Liver (tissue), 8 donors: ENCODE measurements at regions not wholly inside any gene's neighbourhood (a gene's known extent, or its start where the extent isn't known, plus 50 kb on each side); places are given as distances from the start of the nearest gene placed in this dataset.

Experiments used
- DNase-seq: peaks from one replicate; pipeline ENCODE4 v3.0.0-alpha.2; 2017; ENCODE audit warnings: low spot score
- H3K27ac ChIP-seq, 2 donors: one replicate each; pipeline ENCODE4 v1.7.0; 2013; ENCODE audit warnings: inconsistent platforms in 2 of 2, low read length in 2 of 2, control low read depth in 1 of 2, low read depth in 1 of 2, mild to moderate bottlenecking in 1 of 2
- H3K27me3 ChIP-seq, 4 donors: one replicate each; pipeline versions ENCODE4 v1.6.1 to v1.7.0; 2013; ENCODE audit warnings: low read length in 3 of 4, inconsistent platforms in 1 of 4, mild to moderate bottlenecking in 1 of 4, moderate library complexity in 1 of 4; ENCODE audit not compliant: control insufficient read depth in 4 of 4, insufficient read depth in 4 of 4
- H3K36me3 ChIP-seq, 4 donors: one replicate each; pipeline versions ENCODE4 v1.6.1 to v1.7.0; 2013; ENCODE audit warnings: low read length in 3 of 4, mild to moderate bottlenecking in 3 of 4, low read depth in 1 of 4, moderate library complexity in 1 of 4; ENCODE audit not compliant: control insufficient read depth in 4 of 4, insufficient read depth in 3 of 4
- H3K4me1 ChIP-seq, 4 donors: one replicate each; pipeline versions ENCODE4 v1.6.1 to v1.7.0; 2013; ENCODE audit warnings: low read length in 3 of 4, mild to moderate bottlenecking in 3 of 4, moderate library complexity in 1 of 4; ENCODE audit not compliant: control insufficient read depth in 4 of 4, insufficient read depth in 4 of 4
- H3K4me3 ChIP-seq, 3 donors: one replicate each; pipeline versions ENCODE4 v1.6.1 to v1.7.0; 2013; ENCODE audit warnings: low read length in 3 of 3, control low read depth in 1 of 3, low read depth in 1 of 3, mild to moderate bottlenecking in 1 of 3
- H3K9ac ChIP-seq, 2 donors: one replicate each; pipeline ENCODE4 v1.7.0; 2013; ENCODE audit warnings: low read length in 2 of 2, mild to moderate bottlenecking in 2 of 2, moderate library complexity in 2 of 2, control low read depth in 1 of 2, low read depth in 1 of 2
- H3K9me3 ChIP-seq, 4 donors: one replicate each; pipeline versions ENCODE4 v1.6.1 to v1.7.0; 2013; ENCODE audit warnings: low read length in 3 of 4; ENCODE audit not compliant: control insufficient read depth in 4 of 4
- EGR1 ChIP-seq, 2 donors: IDR thresholded peaks; 2 replicates each; pipeline ENCODE4 v1.6.1; 2016 to 2018; ENCODE audit warnings: antibody characterized with exemption in 2 of 2, low read depth in 2 of 2
- FOXA1 ChIP-seq: IDR thresholded peaks from 2 replicates; pipeline ENCODE4 v1.6.1; 2016; ENCODE audit warnings: antibody characterized with exemption
- FOXA2 ChIP-seq: IDR thresholded peaks from 2 replicates; pipeline ENCODE4 v1.6.1; 2016; ENCODE audit warnings: antibody characterized with exemption
- HNF4A ChIP-seq, 2 donors: conservative IDR thresholded peaks; 2 replicates each; pipeline ENCODE4 v1.6.1; 2016; ENCODE audit warnings: antibody characterized with exemption in 2 of 2, mild to moderate bottlenecking in 2 of 2
- HNF4G ChIP-seq: IDR thresholded peaks from 2 replicates; pipeline ENCODE4 v1.6.1; 2016; ENCODE audit warnings: antibody characterized with exemption
- NR2F2 ChIP-seq: IDR thresholded peaks from 2 replicates; pipeline ENCODE4 v1.6.1; 2016; ENCODE audit warnings: antibody characterized with exemption
- RAD21 ChIP-seq, 2 donors: IDR thresholded peaks; 2 replicates each; pipeline ENCODE4 v1.6.1; 2016; ENCODE audit warnings: antibody characterized with exemption in 2 of 2, mild to moderate bottlenecking in 2 of 2
- RXRA ChIP-seq, 2 donors: IDR thresholded peaks; 2 replicates each; pipeline ENCODE4 v1.6.1; 2017 to 2018; ENCODE audit warnings: antibody characterized with exemption in 2 of 2, mild to moderate bottlenecking in 1 of 2
- SP1 ChIP-seq: IDR thresholded peaks from 2 replicates; pipeline ENCODE4 v1.6.1; 2018; ENCODE audit warnings: antibody characterized with exemption, mild to moderate bottlenecking
- TAF1 ChIP-seq: conservative IDR thresholded peaks from 2 replicates; pipeline ENCODE4 v1.6.1; 2016; ENCODE audit warnings: antibody characterized with exemption, mild to moderate bottlenecking
- YY1 ChIP-seq: IDR thresholded peaks from 2 replicates; pipeline ENCODE4 v1.6.1; 2016; ENCODE audit warnings: antibody characterized with exemption, mild to moderate bottlenecking
- WGBS: extraction: QIAGEN DNeasy Blood & Tissue Kit; methylation state at CpG from one replicate; pipeline ENCODE4 v1.1.7; 2013; 5-methylcytosine and 5-hydroxymethylcytosine counted together
- TF ChIP-seq, protein P1 (sequence below): IDR thresholded peaks from 2 replicates; pipeline ENCODE4 v1.6.1; 2016; ENCODE audit warnings: antibody characterized with exemption, mild to moderate bottlenecking
- TF ChIP-seq, protein P2 (sequence below): IDR thresholded peaks from 2 replicates; pipeline ENCODE4 v1.6.1; 2016; ENCODE audit warnings: antibody characterized with exemption
- TF ChIP-seq, protein P3 (sequence below): IDR thresholded peaks from 2 replicates; pipeline ENCODE4 v1.6.1; 2016; ENCODE audit warnings: antibody characterized with exemption
- TF ChIP-seq, protein P4 (sequence below): IDR thresholded peaks from 2 replicates; pipeline ENCODE4 v1.6.1; 2016; ENCODE audit warnings: antibody characterized with exemption
- TF ChIP-seq, protein P5 (sequence below): fragments of 150-350 bp; IDR thresholded peaks from 2 replicates; pipeline ENCODE4 v1.5.1; 2017; ENCODE audit warnings: improper control_type of control experiment, low read depth, low read length; ENCODE audit not compliant: missing input control
- donor health status: healthy.
- donor health status: healthy.
- donor health status: healthy.
- donor health status: healthy.
- donor health status: healthy.

DNA sequence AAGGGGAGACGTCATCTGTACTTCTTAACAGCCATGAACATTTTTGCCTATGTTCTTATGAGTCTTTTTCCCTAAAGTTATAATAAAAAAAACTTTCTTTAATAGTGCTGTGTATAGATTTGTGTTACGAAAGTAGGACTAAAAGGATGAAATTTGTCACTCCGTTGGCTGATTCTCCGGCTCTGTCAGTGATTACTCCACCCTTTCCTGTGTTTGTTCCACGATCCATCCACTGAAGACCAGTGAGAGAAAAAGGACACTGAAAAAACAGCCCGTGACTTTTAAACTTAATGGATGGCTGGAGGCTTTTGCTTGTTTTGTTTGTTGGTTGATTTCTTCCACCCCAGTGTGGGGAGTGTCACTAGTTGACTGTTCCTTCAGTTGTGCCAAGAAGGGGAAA, 232.0 kb upstream of the NOX3 start:
- Histone ChIP-seq H3K9ac (no peak overlapping the region), H3K4me1 (no peaks in the 10 kb centered on the region), H3K27ac (no peak overlapping the region), H3K9me3 (peaks cover 0 to 3% (median 0%) of the 10 kb centered on the region in 4 donors), H3K36me3 (no peaks in the 10 kb centered on the region), H3K27me3 (no peaks in the 10 kb centered on the region), H3K4me3 (no peak overlapping the region)
- DNase-seq: no peak
- WGBS: 65% methylated on average over 6 of the region's 6 CpGs
- no peak for TF ChIP-seq HNF4A (conservative IDR thresholded peaks at IDR 0.05)
- TF ChIP-seq, protein P1, sequence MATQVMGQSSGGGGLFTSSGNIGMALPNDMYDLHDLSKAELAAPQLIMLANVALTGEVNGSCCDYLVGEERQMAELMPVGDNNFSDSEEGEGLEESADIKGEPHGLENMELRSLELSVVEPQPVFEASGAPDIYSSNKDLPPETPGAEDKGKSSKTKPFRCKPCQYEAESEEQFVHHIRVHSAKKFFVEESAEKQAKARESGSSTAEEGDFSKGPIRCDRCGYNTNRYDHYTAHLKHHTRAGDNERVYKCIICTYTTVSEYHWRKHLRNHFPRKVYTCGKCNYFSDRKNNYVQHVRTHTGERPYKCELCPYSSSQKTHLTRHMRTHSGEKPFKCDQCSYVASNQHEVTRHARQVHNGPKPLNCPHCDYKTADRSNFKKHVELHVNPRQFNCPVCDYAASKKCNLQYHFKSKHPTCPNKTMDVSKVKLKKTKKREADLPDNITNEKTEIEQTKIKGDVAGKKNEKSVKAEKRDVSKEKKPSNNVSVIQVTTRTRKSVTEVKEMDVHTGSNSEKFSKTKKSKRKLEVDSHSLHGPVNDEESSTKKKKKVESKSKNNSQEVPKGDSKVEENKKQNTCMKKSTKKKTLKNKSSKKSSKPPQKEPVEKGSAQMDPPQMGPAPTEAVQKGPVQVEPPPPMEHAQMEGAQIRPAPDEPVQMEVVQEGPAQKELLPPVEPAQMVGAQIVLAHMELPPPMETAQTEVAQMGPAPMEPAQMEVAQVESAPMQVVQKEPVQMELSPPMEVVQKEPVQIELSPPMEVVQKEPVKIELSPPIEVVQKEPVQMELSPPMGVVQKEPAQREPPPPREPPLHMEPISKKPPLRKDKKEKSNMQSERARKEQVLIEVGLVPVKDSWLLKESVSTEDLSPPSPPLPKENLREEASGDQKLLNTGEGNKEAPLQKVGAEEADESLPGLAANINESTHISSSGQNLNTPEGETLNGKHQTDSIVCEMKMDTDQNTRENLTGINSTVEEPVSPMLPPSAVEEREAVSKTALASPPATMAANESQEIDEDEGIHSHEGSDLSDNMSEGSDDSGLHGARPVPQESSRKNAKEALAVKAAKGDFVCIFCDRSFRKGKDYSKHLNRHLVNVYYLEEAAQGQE: no peak
- TF ChIP-seq, protein P2, sequence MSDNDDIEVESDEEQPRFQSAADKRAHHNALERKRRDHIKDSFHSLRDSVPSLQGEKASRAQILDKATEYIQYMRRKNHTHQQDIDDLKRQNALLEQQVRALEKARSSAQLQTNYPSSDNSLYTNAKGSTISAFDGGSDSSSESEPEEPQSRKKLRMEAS: no peak
- TF ChIP-seq, protein P3, sequence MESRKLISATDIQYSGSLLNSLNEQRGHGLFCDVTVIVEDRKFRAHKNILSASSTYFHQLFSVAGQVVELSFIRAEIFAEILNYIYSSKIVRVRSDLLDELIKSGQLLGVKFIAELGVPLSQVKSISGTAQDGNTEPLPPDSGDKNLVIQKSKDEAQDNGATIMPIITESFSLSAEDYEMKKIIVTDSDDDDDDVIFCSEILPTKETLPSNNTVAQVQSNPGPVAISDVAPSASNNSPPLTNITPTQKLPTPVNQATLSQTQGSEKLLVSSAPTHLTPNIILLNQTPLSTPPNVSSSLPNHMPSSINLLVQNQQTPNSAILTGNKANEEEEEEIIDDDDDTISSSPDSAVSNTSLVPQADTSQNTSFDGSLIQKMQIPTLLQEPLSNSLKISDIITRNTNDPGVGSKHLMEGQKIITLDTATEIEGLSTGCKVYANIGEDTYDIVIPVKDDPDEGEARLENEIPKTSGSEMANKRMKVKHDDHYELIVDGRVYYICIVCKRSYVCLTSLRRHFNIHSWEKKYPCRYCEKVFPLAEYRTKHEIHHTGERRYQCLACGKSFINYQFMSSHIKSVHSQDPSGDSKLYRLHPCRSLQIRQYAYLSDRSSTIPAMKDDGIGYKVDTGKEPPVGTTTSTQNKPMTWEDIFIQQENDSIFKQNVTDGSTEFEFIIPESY: no peak
- no peak for TF ChIP-seq SP1
- TF ChIP-seq YY1: no peak
- no peak for TF ChIP-seq FOXA2
- no peak for TF ChIP-seq HNF4G

DNA sequence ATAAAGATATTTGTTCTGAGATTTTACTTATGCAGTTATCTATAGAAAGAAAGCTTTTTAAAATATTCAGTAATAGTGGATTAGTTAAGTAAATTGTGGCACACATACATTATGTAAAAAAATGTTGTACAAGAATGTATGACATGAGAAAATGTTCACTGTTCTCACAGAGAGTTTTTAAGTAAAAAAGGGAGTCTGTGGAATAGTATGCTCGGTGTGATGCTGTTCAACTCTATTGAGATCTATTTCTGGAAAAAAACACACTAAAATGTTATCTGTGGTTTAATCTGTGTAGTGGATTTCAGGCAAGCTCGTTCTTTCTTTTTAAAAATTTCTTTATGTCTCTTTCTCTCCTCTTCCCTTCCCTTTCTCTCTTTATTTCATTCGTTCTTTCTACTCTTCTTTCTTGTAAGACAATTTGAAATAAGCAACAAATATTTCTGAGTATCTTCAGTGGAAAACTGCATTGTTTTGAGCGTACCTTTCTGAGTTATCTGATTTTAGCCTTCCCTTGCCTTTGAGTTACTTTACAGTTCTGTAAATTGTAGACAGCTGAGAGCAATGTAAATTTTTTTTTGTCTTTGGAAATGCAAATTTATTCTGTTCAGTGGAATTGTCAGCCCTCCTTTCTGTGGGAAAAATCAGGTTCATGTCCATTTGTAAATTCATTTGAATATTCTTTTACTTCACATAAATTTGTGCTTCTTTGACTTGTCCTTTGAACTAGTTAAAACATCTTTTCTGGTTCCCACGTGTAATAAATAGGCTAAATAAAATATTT, 229.0 kb upstream of the NOX3 start:
- DNase-seq: no peak
- 58% methylated on average over 5 of the region's 5 CpGs for WGBS
- Histone ChIP-seq H3K4me3 (no peak overlapping the region), H3K9ac (no peak overlapping the region), H3K36me3 (no peaks in the 10 kb centered on the region), H3K4me1 (no peaks in the 10 kb centered on the region), H3K27me3 (no peaks in the 10 kb centered on the region), H3K9me3 (peaks cover 0 to 3% (median 0%) of the 10 kb centered on the region in 4 donors), H3K27ac (no peak overlapping the region)
- TF ChIP-seq YY1 (no peak), TAF1 (no peak), RAD21 (IDR thresholded peaks at IDR 0.05) (no peak), FOXA1 (no peak), SP1 (no peak), FOXA2 (no peak), HNF4G (no peak), HNF4A (conservative IDR thresholded peaks at IDR 0.05) (no peak), NR2F2 (no peak), EGR1 (IDR thresholded peaks at IDR 0.05; ENCODE audit: low read depth in 2 of 2) (no peak), RXRA (IDR thresholded peaks at IDR 0.05) (no peak)
- TF ChIP-seq, protein P3: no peak
- TF ChIP-seq, protein P4, sequence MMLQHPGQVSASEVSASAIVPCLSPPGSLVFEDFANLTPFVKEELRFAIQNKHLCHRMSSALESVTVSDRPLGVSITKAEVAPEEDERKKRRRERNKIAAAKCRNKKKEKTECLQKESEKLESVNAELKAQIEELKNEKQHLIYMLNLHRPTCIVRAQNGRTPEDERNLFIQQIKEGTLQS: no peak
- TF ChIP-seq, protein P1: no peak
- TF ChIP-seq, protein P5, sequence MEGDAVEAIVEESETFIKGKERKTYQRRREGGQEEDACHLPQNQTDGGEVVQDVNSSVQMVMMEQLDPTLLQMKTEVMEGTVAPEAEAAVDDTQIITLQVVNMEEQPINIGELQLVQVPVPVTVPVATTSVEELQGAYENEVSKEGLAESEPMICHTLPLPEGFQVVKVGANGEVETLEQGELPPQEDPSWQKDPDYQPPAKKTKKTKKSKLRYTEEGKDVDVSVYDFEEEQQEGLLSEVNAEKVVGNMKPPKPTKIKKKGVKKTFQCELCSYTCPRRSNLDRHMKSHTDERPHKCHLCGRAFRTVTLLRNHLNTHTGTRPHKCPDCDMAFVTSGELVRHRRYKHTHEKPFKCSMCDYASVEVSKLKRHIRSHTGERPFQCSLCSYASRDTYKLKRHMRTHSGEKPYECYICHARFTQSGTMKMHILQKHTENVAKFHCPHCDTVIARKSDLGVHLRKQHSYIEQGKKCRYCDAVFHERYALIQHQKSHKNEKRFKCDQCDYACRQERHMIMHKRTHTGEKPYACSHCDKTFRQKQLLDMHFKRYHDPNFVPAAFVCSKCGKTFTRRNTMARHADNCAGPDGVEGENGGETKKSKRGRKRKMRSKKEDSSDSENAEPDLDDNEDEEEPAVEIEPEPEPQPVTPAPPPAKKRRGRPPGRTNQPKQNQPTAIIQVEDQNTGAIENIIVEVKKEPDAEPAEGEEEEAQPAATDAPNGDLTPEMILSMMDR: no peak
